Breast epithelium (tissue), 3 donors: ENCODE measurements at regions not wholly inside any gene's neighbourhood (a gene's known extent, or its start where the extent isn't known, plus 50 kb on each side); places are given as distances from the start of the nearest gene placed in this dataset.
"Not testable (repeated sequence)": the region's sequence is repeated elsewhere in the genome, so short reads cannot be mapped to it uniquely, and the experiment has no call there.

Experiments used
- POLR2A ChIP-seq: fragments of 450-650 bp; IDR thresholded peaks from one replicate; pipeline ENCODE4 v1.6.1; 2016; ENCODE audit warnings: antibody characterized with exemption, mild to moderate bottlenecking, moderate library complexity
- POLR2AphosphoS5 ChIP-seq, 3 donors: sonication (generic); formaldehyde crosslinking; IDR thresholded peaks; one replicate each; pipeline ENCODE4 v1.6.1; 2017; ENCODE audit warnings: antibody characterized with exemption in 3 of 3
- TF ChIP-seq, protein P1 (sequence below), 3 donors: fragments of 450-650 bp; IDR thresholded peaks; one replicate each; pipeline ENCODE4 v1.5.1; 2016 to 2017; ENCODE audit warnings: antibody characterized with exemption in 3 of 3, mild to moderate bottlenecking in 3 of 3, moderate library complexity in 3 of 3

GRCh38 chr22:49383909-49384308 lies 443.8 kb downstream of the BRD1 start:
- not testable (repeated sequence) for TF ChIP-seq POLR2AphosphoS5 (IDR thresholded peaks at IDR 0.05); POLR2A
- TF ChIP-seq, protein P1, sequence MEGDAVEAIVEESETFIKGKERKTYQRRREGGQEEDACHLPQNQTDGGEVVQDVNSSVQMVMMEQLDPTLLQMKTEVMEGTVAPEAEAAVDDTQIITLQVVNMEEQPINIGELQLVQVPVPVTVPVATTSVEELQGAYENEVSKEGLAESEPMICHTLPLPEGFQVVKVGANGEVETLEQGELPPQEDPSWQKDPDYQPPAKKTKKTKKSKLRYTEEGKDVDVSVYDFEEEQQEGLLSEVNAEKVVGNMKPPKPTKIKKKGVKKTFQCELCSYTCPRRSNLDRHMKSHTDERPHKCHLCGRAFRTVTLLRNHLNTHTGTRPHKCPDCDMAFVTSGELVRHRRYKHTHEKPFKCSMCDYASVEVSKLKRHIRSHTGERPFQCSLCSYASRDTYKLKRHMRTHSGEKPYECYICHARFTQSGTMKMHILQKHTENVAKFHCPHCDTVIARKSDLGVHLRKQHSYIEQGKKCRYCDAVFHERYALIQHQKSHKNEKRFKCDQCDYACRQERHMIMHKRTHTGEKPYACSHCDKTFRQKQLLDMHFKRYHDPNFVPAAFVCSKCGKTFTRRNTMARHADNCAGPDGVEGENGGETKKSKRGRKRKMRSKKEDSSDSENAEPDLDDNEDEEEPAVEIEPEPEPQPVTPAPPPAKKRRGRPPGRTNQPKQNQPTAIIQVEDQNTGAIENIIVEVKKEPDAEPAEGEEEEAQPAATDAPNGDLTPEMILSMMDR (IDR thresholded peaks at IDR 0.05): not testable (repeated sequence)
